ENCODE measurements at regions not wholly inside any gene's neighbourhood (a gene's known extent, or its start where the extent isn't known, plus 50 kb on each side); places are given as distances from the start of the nearest gene placed in this dataset.

DNA sequence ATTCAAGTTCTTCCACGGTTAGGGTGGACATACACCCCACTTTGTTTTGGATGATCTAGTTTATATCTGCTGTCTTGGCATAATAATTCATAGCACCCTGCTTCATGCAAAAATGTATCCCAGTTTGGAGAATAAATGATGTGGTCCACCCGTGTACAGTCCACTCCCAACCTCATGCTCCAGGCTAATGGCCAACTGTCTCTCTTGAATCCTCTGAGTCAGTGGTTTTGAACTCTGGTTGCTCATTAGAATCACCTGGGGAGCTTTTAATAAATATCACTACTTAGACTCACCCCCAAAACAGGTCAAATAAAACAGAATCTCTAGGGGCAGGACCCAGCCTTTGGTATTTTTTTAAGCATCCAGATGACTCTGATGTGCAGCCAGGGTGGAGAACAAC is 78.5 kb downstream of the SDC1 start (continued):
- no peak for TF ChIP-seq USF1 (CRISPR knock-in tag; IDR thresholded peaks at IDR 0.05)
- TF ChIP-seq ZFP91 (CRISPR knock-in tag; IDR thresholded peaks at IDR 0.05): no peak
- TF ChIP-seq KLF13 (tag; IDR thresholded peaks at IDR 0.05; ENCODE audit: borderline replicate concordance, low read depth): no peak
- TF ChIP-seq ZBTB17 (CRISPR knock-in tag; IDR thresholded peaks at IDR 0.05): no peak
- TF ChIP-seq ZNF584 (CRISPR knock-in tag; IDR thresholded peaks at IDR 0.05; ENCODE audit: low read depth): no peak

GRCh38 chr2:20145497-20146193 is 79.3 kb downstream of the SDC1 start:
- H3K36me3 ChIP-seq (ENCODE audit: control insufficient read depth, insufficient read depth, low read length): no peaks in the 10 kb centered on the region
- H3K9me3 ChIP-seq (replicated peaks; ENCODE audit: control insufficient read depth, insufficient read depth, low read depth, low read length): no peaks in the 10 kb centered on the region
- H3K27me3 ChIP-seq (ENCODE audit: control insufficient read depth in 2 of 2, insufficient read depth in 2 of 2, low read length in 2 of 2): peaks cover 0 to 4% of the 10 kb centered on the region in 2 experiments; a peak in 1 of 5 replicates
- H3K9me1 ChIP-seq (ENCODE audit: control insufficient read depth, insufficient read depth, low read length): no peaks in the 10 kb centered on the region
- peak; percentile 66 for FAIRE-seq
- peak overlapping the region; percentile 37; the same call in 1 of the 3 replicates for H3K27ac ChIP-seq (ENCODE audit: extremely low read depth, low read depth, low read length)
- peak overlapping the region in 1 of 2 experiments; percentile 83; a peak in 2 of 4 replicates for H3K9ac ChIP-seq (ENCODE audit: insufficient read depth in 1 of 2, low read depth in 2 of 2, low read length in 2 of 2)
- ATAC-seq: peak; percentile 84
- peak overlapping the region; percentile 34; the same call in 1 of the 2 replicates for H3K4me2 ChIP-seq (ENCODE audit: insufficient read depth, low read length)
- no peaks in the 10 kb centered on the region for H4K20me1 ChIP-seq (replicated peaks; ENCODE audit: control insufficient read depth, insufficient read depth, low read length)
- H3K79me2 ChIP-seq (ENCODE audit: control insufficient read depth, insufficient read depth, low read length): no peaks in the 10 kb centered on the region
- H2AFZ ChIP-seq (ENCODE audit: low read depth, low read length): peak overlapping the region; percentile 77
- DNase-seq (ENCODE audit: extremely low read depth in 1 of 4, low spot score in 3 of 4): peak; percentile 34 to 79 (median 53)
- ChIA-PET POLR2A (interaction anchor here (0.6 to 1.2 kb wide), 2 partner anchors 254 to 501 kb away, joined by 3 read pairs; no protein-coding TSS in a partner anchor), CTCF (ENCODE audit: low intra/inter-chr PET ratio) (no interaction called here)
- BruUV-seq (replicated peaks): no TSS peak
- H3K4me3 ChIP-seq: no peak overlapping the region
- 3% methylated on average over 11 of the region's 11 CpGs for WGBS (ENCODE audit: insufficient coverage, low coverage, missing lambda C conversion rate)
- H3K4me1 ChIP-seq (replicated peaks in 1 of 2; ENCODE audit: control insufficient read depth in 2 of 2, insufficient read depth in 2 of 2, low read length in 2 of 2): peaks cover 12 to 28% of the 10 kb centered on the region in 2 experiments; a peak in 4 of 5 replicates
- in situ Hi-C loops (cut with MboI) (no loop called here), intact Hi-C loops (cut with micrococcal nuclease) (no loop called here)
- TF ChIP-seq, protein P1, sequence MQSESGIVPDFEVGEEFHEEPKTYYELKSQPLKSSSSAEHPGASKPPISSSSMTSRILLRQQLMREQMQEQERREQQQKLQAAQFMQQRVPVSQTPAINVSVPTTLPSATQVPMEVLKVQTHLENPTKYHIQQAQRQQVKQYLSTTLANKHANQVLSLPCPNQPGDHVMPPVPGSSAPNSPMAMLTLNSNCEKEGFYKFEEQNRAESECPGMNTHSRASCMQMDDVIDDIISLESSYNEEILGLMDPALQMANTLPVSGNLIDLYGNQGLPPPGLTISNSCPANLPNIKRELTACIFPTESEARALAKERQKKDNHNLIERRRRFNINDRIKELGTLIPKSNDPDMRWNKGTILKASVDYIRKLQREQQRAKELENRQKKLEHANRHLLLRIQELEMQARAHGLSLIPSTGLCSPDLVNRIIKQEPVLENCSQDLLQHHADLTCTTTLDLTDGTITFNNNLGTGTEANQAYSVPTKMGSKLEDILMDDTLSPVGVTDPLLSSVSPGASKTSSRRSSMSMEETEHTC (IDR thresholded peaks at IDR 0.05): no peak
- TF ChIP-seq TFAP4 (CRISPR knock-in tag; IDR thresholded peaks at IDR 0.05; ENCODE audit: borderline replicate concordance): no peak
- TF ChIP-seq SREBF2 (CRISPR knock-in tag; IDR thresholded peaks at IDR 0.05): no peak
- TF ChIP-seq, protein P2, sequence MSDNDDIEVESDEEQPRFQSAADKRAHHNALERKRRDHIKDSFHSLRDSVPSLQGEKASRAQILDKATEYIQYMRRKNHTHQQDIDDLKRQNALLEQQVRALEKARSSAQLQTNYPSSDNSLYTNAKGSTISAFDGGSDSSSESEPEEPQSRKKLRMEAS (CRISPR knock-in tag; IDR thresholded peaks at IDR 0.05): no peak; the same call in 1 of the 2 replicates
- TF ChIP-seq, protein P3, sequence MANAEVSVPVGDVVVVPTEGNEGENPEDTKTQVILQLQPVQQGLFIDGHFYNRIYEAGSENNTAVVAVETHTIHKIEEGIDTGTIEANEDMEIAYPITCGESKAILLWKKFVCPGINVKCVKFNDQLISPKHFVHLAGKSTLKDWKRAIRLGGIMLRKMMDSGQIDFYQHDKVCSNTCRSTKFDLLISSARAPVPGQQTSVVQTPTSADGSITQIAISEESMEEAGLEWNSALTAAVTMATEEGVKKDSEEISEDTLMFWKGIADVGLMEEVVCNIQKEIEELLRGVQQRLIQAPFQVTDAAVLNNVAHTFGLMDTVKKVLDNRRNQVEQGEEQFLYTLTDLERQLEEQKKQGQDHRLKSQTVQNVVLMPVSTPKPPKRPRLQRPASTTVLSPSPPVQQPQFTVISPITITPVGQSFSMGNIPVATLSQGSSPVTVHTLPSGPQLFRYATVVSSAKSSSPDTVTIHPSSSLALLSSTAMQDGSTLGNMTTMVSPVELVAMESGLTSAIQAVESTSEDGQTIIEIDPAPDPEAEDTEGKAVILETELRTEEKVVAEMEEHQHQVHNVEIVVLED (CRISPR knock-in tag; IDR thresholded peaks at IDR 0.05): no peak
- no peak for TF ChIP-seq RAD21 (CRISPR knock-in tag; conservative IDR thresholded peaks at IDR 0.05 in 1 of 2, IDR thresholded peaks at IDR 0.05 in 1 of 2)

Data from K562 (cell line).